GM23248 (cell line): ENCODE measurements at regions not wholly inside any gene's neighbourhood (a gene's known extent, or its start where the extent isn't known, plus 50 kb on each side); places are given as distances from the start of the nearest gene placed in this dataset.

Source experiments
- DNase-seq: peaks from one replicate; pipeline ENCODE4 v3.0.0-alpha.2; 2015
- H2AFZ ChIP-seq: fragments of 200-600 bp; sonication (generic); 2 replicates; pipeline ENCODE4 v1.6.1; 2016; ENCODE audit warnings: antibody characterized with exemption
- H3F3A ChIP-seq: fragments of 200-600 bp; sonication (generic); 2 replicates; pipeline ENCODE4 v1.6.1; 2016; ENCODE audit warnings: mild to moderate bottlenecking, antibody characterized with exemption, mixed run types; ENCODE audit not compliant: insufficient read depth
- H3K27ac ChIP-seq: fragments of 200-600 bp; sonication (generic); 2 replicates; pipeline ENCODE4 v1.5.1; 2016; ENCODE audit warnings: mild to moderate bottlenecking
- H3K27me3 ChIP-seq: fragments of 200-600 bp; sonication (generic); replicated peaks from 2 replicates; pipeline ENCODE4 v1.6.1; 2016; ENCODE audit warnings: mild to moderate bottlenecking; ENCODE audit not compliant: insufficient read depth
- H3K36me3 ChIP-seq: fragments of 200-600 bp; sonication (generic); 2 replicates; pipeline ENCODE4 v1.6.1; 2016; ENCODE audit warnings: low read depth, mild to moderate bottlenecking
- H3K4me1 ChIP-seq: fragments of 200-600 bp; sonication (generic); 2 replicates; pipeline ENCODE4 v1.6.1; 2016; ENCODE audit warnings: mild to moderate bottlenecking; ENCODE audit not compliant: insufficient read depth
- H3K4me2 ChIP-seq: fragments of 200-600 bp; sonication (generic); one replicate; pipeline ENCODE4 v1.6.1; 2016; ENCODE audit warnings: mild to moderate bottlenecking; ENCODE audit not compliant: unreplicated experiment
- H3K4me3 ChIP-seq: fragments of 200-600 bp; sonication (generic); 2 replicates; pipeline ENCODE4 v1.5.1; 2016; ENCODE audit warnings: mild to moderate bottlenecking
- H3K79me2 ChIP-seq: fragments of 200-600 bp; sonication (generic); 2 replicates; pipeline ENCODE4 v1.6.1; 2016; ENCODE audit warnings: mild to moderate bottlenecking; ENCODE audit not compliant: insufficient read depth
- H3K9ac ChIP-seq: fragments of 200-600 bp; sonication (generic); 2 replicates; pipeline ENCODE4 v1.6.1; 2016; ENCODE audit warnings: mild to moderate bottlenecking
- H3K9me2 ChIP-seq: fragments of 200-600 bp; sonication (generic); 2 replicates; pipeline ENCODE4 v1.6.1; 2016; ENCODE audit warnings: mixed run types, mild to moderate bottlenecking, moderate library complexity; ENCODE audit not compliant: insufficient read depth
- H3K9me3 ChIP-seq: fragments of 200-600 bp; sonication (generic); one replicate; pipeline ENCODE4 v1.6.1; 2017; ENCODE audit warnings: low read depth
- H4K20me1 ChIP-seq: fragments of 200-600 bp; sonication (generic); 2 replicates; pipeline ENCODE4 v1.6.0; 2016; ENCODE audit not compliant: insufficient read depth
- EZH2 ChIP-seq: fragments of 200-600 bp; sonication (generic); IDR thresholded peaks from 2 replicates; pipeline ENCODE4 v1.6.1; 2018; ENCODE audit warnings: antibody characterized with exemption, mild to moderate bottlenecking; ENCODE audit not compliant: insufficient read depth, poor library complexity, severe bottlenecking
- EZH2phosphoT487 ChIP-seq: fragments of 200-600 bp; sonication (generic); IDR thresholded peaks from 2 replicates; pipeline ENCODE4 v1.6.1; 2018; ENCODE audit warnings: antibody characterized with exemption, moderate library complexity, mild to moderate bottlenecking, low read depth; ENCODE audit not compliant: insufficient read depth
- WGBS, 2 experiments: methylation state at CpG; one replicate each; pipeline ENCODE4 v1.1.6; 2015 to 2017; ENCODE audit warnings: low lambda C conversion rate in 2 of 2, low coverage in 1 of 2; ENCODE audit errors: missing lambda C conversion rate in 2 of 2; 5-methylcytosine and 5-hydroxymethylcytosine counted together
- in situ Hi-C: fragments of 300-500 bp; cut with MboI; formaldehyde crosslinking; loops from 2 replicates; pipeline ENCODE4 v1.15.0; 2020

DNA sequence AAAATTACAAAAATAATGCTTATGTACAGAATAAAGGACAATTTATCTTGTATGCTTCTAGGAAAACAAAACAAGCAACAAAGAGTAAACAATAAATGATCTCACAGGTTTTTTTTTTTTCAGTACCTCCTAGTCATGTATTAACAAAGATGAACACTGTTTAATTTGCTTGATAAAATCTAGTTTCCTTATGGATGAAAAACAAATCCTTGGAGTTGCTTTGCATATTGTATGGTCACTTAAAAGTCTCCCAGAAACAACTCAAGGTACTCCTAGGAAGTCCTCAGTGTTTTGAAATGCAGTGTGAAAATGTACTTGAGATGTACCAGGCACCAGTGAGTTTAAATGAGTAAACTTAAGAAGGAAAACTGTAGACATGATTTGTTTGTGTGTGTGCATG, 686.0 kb upstream of the BRINP3 start:
- Histone ChIP-seq H3K9ac (no peak overlapping the region), H3K4me3 (no peak overlapping the region)
- no peak for DNase-seq

DNA sequence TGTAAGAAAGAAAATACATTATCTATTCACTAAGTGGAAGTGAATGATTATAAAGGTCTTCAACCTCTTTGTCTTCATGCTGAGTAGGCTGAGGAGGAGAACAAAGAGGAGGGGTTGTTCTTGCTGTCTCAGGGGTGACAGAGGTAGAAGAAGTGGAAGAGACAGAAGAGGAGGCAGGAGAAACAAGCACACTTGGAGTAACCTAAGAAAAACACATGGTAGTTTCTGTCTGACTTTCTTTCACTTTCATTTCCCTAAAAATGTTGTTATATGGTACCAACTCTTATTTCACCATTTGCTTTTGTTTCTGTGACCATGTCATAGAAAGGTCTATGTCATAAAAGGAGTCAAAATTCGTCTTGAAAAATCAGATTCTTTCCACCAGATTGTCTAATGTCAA, 696.6 kb upstream of the BRINP3 start:
- H3K4me2 ChIP-seq = no peak overlapping the region
- no peak overlapping the region for H3K9ac ChIP-seq

More for the DNA sequence above, 686.0 kb upstream of the BRINP3 start:
- H3K36me3 ChIP-seq = no peaks in the 10 kb centered on the region
- TF ChIP-seq EZH2phosphoT487 (no peak), EZH2 (no peak)
- H3K9me3 ChIP-seq = no peaks in the 10 kb centered on the region
- no peaks in the 10 kb centered on the region for H3F3A ChIP-seq
- H2AFZ ChIP-seq = no peak overlapping the region
- H4K20me1 ChIP-seq = no peaks in the 10 kb centered on the region
- H3K27me3 ChIP-seq = no peaks in the 10 kb centered on the region
- no peak overlapping the region for H3K27ac ChIP-seq
- H3K4me2 ChIP-seq = no peak overlapping the region
- H3K4me1 ChIP-seq = no peaks in the 10 kb centered on the region
- H3K79me2 ChIP-seq = no peaks in the 10 kb centered on the region
- in situ Hi-C loops = no loop called here
- no peaks in the 10 kb centered on the region for H3K9me2 ChIP-seq

DNA sequence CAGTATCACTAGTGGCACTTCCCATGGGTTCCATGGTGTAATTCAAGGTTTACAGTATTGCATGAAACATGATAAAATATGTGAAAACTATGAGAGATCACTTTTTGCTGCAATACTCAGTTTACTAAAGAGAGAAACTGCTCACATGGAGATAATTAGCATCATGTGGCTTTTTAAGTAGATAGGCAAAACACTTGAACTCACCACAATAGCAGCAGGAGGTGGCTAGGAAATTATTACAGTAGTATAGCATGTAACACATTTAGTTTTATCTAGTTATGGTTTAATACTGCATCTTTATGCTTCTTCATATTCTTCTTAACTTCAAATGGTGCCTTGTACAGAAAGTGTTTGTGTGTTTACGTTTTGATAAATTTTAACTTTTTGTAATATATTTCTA, 698.5 kb upstream of the BRINP3 start:
- no peak for DNase-seq
- Histone ChIP-seq H3K9me2 (no peaks in the 10 kb centered on the region), H3F3A (no peaks in the 10 kb centered on the region), H3K9me3 (no peaks in the 10 kb centered on the region), H3K27ac (no peak overlapping the region), H4K20me1 (no peaks in the 10 kb centered on the region), H2AFZ (no peak overlapping the region), H3K9ac (no peak overlapping the region), H3K4me3 (no peak overlapping the region), H3K36me3 (no peaks in the 10 kb centered on the region), H3K4me1 (no peaks in the 10 kb centered on the region), H3K79me2 (no peaks in the 10 kb centered on the region), H3K4me2 (no peak overlapping the region), H3K27me3 (no peaks in the 10 kb centered on the region)
- TF ChIP-seq EZH2 (no peak), EZH2phosphoT487 (no peak)
- in situ Hi-C loops = no loop called here
- 5 to 15% methylated on average over 1 of the region's 1 CpG for WGBS, 2 experiments

More for the DNA sequence above, 696.6 kb upstream of the BRINP3 start:
- Histone ChIP-seq H2AFZ (no peak overlapping the region), H3K4me3 (no peak overlapping the region), H3K27ac (no peak overlapping the region), H3F3A (no peaks in the 10 kb centered on the region), H3K27me3 (no peaks in the 10 kb centered on the region), H3K4me1 (no peaks in the 10 kb centered on the region), H3K79me2 (no peaks in the 10 kb centered on the region), H4K20me1 (no peaks in the 10 kb centered on the region), H3K9me2 (no peaks in the 10 kb centered on the region), H3K9me3 (no peaks in the 10 kb centered on the region), H3K36me3 (no peaks in the 10 kb centered on the region)
- in situ Hi-C loops = no loop called here
- whole genome bisulfite sequencing, 2 experiments = 0 to 3% methylated on average over 1 of the region's 1 CpG
- TF ChIP-seq EZH2 (no peak), EZH2phosphoT487 (no peak)
- DNase-seq = no peak

DNA sequence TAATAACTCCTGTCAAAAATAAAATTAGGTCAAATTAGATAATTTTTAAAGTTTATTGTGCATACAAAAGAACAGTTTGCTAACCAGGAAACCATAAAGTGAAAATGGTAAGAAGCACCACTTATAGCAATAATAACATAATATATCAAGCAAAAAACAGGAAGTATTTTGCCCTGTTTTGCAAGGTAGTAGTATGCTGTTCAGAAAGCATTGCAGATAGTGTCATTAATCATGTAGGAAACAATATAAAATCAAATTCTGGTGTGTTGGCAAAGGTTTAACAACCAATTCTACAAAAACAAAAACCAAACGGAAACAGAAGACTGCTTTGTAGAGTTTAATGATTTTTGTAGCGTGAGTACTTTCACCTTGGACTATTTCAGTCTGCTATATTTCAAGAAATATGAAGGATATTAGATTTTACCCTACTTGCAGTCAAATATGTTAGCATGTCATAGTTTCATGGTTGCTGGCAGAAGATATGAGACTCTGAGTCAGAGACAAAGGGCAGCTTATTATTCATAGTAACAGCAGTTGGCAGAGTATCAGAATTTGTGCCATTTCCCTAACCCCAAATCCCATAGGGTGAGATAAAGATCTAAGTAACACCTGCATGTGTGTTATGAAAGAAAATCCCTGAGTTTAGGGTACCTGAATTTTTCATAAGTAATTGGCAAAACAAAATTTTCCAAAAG, 729.0 kb upstream of the BRINP3 start:
- no peak overlapping the region for H3K27ac ChIP-seq
- H3K9ac ChIP-seq = no peak overlapping the region
- no peak overlapping the region for H3K4me2 ChIP-seq
- H3K9me3 ChIP-seq = no peaks in the 10 kb centered on the region
- no peak for TF ChIP-seq EZH2phosphoT487
- TF ChIP-seq EZH2 = no peak
- no peaks in the 10 kb centered on the region for H3K36me3 ChIP-seq
- WGBS, 2 experiments = 1 to 8% methylated on average over 2 of the region's 2 CpGs
- no peaks in the 10 kb centered on the region for H3K9me2 ChIP-seq
- in situ Hi-C loops = no loop called here
- H3K27me3 ChIP-seq = no peaks in the 10 kb centered on the region
- no peaks in the 10 kb centered on the region for H3K79me2 ChIP-seq
- no peak overlapping the region for H3K4me3 ChIP-seq
- no peaks in the 10 kb centered on the region for H4K20me1 ChIP-seq
- DNase-seq = no peak
- no peak overlapping the region for H2AFZ ChIP-seq
- H3F3A ChIP-seq = no peaks in the 10 kb centered on the region
- H3K4me1 ChIP-seq = no peaks in the 10 kb centered on the region

DNA sequence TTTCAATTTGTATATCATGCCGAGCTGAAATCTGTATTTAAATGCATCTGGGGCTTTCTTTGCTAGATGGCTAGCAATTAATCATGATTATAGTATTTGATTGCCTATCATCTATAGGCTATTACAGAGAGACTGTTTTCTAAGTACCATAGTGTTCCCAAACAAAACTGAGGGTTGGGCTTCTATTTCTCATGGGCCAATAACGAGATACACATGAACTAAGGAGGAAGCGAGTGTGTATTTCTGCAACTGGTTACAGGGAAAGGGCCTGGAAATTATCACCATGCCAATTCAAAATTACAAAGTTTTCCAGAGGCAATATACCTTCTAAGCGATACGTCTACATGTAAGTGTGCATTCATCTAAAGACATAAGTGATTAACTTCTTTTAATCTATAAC, 744.5 kb upstream of the BRINP3 start:
- H3K9me3 ChIP-seq = no peaks in the 10 kb centered on the region
- no peak overlapping the region for H3K4me3 ChIP-seq
- WGBS, 2 experiments = 26 to 34% methylated on average over 5 of the region's 5 CpGs
- H3K36me3 ChIP-seq = no peaks in the 10 kb centered on the region
- H3F3A ChIP-seq = no peaks in the 10 kb centered on the region
- no peak overlapping the region for H3K9ac ChIP-seq
- no peaks in the 10 kb centered on the region for H3K79me2 ChIP-seq
- no peak overlapping the region for H3K4me2 ChIP-seq
- in situ Hi-C loops = no loop called here
- DNase-seq = no peak
- H4K20me1 ChIP-seq = no peaks in the 10 kb centered on the region
- H3K27ac ChIP-seq = no peak overlapping the region
- no peak overlapping the region for H2AFZ ChIP-seq
- no peaks in the 10 kb centered on the region for H3K27me3 ChIP-seq
- TF ChIP-seq EZH2phosphoT487 (no peak), EZH2 (no peak)
- H3K4me1 ChIP-seq = no peaks in the 10 kb centered on the region
- H3K9me2 ChIP-seq = no peaks in the 10 kb centered on the region
